Left ventricle myocardium inferior (tissue), 1 donor: ENCODE measurements at regions not wholly inside any gene's neighbourhood (a gene's known extent, or its start where the extent isn't known, plus 50 kb on each side); places are given as distances from the start of the nearest gene placed in this dataset.
"Not testable (repeated sequence)": the region's sequence is repeated elsewhere in the genome, so short reads cannot be mapped to it uniquely, and the experiment has no call there.

Experiments
- DNase-seq: peaks from one replicate; pipeline ENCODE4 v3.0.0-alpha.2; 2020
- H3K27ac ChIP-seq: fragments of 200-600 bp; replicated peaks from 2 replicates; pipeline ENCODE4 v1.8.0; 2021
- H3K27me3 ChIP-seq: fragments of 200-600 bp; 2 replicates; pipeline ENCODE4 v1.8.0; 2021; ENCODE audit warnings: low read depth
- H3K36me3 ChIP-seq: fragments of 200-600 bp; 2 replicates; pipeline ENCODE4 v1.8.0; 2021
- H3K4me1 ChIP-seq: fragments of 200-600 bp; 2 replicates; pipeline ENCODE4 v1.8.0; 2021
- H3K4me3 ChIP-seq: fragments of 200-600 bp; 2 replicates; pipeline ENCODE4 v1.8.0; 2021; ENCODE audit warnings: mild to moderate bottlenecking, moderate library complexity
- H3K9me3 ChIP-seq: fragments of 200-600 bp; replicated peaks from 2 replicates; pipeline ENCODE4 v1.8.0; 2021
- CTCF ChIP-seq: fragments of 200-600 bp; IDR thresholded peaks from 2 replicates; pipeline ENCODE4 v1.8.0; 2021; ENCODE audit warnings: antibody characterized with exemption, mild to moderate bottlenecking, borderline replicate concordance
- intact Hi-C: fragments of 100-400 bp; cut with micrococcal nuclease; formaldehyde crosslinking; loops from one replicate; pipeline ENCODE4 v1.11.0; 2022
- donor health status: DM: no; HTN: yes; CAD: no; lungs with severe emphysema.

GRCh38 chr11:46207270-46207669 is 70.2 kb upstream of the CREB3L1 start:
- intact Hi-C loops: no loop called here

GRCh38 chr11:46204415-46204814 is 73.0 kb upstream of the CREB3L1 start:
- H3K27me3 ChIP-seq: peaks cover 66% of the 10 kb centered on the region
- DNase-seq: not testable (repeated sequence)

More at GRCh38 chr11:46207270-46207669, 70.2 kb upstream of the CREB3L1 start:
- DNase-seq: no peak
- H3K36me3 ChIP-seq: no peaks in the 10 kb centered on the region
- H3K27me3 ChIP-seq: peaks cover 57% of the 10 kb centered on the region
- no peak overlapping the region for H3K27ac ChIP-seq
- no peaks in the 10 kb centered on the region for H3K4me1 ChIP-seq
- no peak for TF ChIP-seq CTCF
- H3K4me3 ChIP-seq: no peak overlapping the region
- no peaks in the 10 kb centered on the region for H3K9me3 ChIP-seq

GRCh38 chr11:46203746-46204145 is 73.7 kb upstream of the CREB3L1 start:
- Histone ChIP-seq H3K4me3 (no peak overlapping the region), H3K4me1 (no peaks in the 10 kb centered on the region), H3K9me3 (no peaks in the 10 kb centered on the region), H3K27ac (no peak overlapping the region), H3K27me3 (peaks cover 61% of the 10 kb centered on the region), H3K36me3 (no peaks in the 10 kb centered on the region)
- no peak for DNase-seq
- no peak for TF ChIP-seq CTCF
- intact Hi-C loops: no loop called here

More at GRCh38 chr11:46204415-46204814, 73.0 kb upstream of the CREB3L1 start:
- H3K36me3 ChIP-seq, H3K4me3 ChIP-seq, H3K27ac ChIP-seq, H3K9me3 ChIP-seq, intact Hi-C loops, H3K4me1 ChIP-seq: not testable (repeated sequence)

- intact Hi-C loops: no loop called here
These were observed 74.6 kb upstream of the CREB3L1 start for GRCh38 chr11:46202696-46203391.

GRCh38 chr11:46202149-46202548 is 75.3 kb upstream of the CREB3L1 start:
- no peaks in the 10 kb centered on the region for H3K4me1 ChIP-seq
- peaks cover 57% of the 10 kb centered on the region for H3K27me3 ChIP-seq
- H3K27ac ChIP-seq: no peak overlapping the region
- H3K4me3 ChIP-seq: no peak overlapping the region
- no peaks in the 10 kb centered on the region for H3K9me3 ChIP-seq
- no peak for DNase-seq
- TF ChIP-seq CTCF: no peak
- intact Hi-C loops: no loop called here
- H3K36me3 ChIP-seq: no peaks in the 10 kb centered on the region

More at GRCh38 chr11:46202696-46203391, 74.6 kb upstream of the CREB3L1 start:
- Histone ChIP-seq H3K4me3 (no peak overlapping the region), H3K36me3 (no peaks in the 10 kb centered on the region), H3K4me1 (no peaks in the 10 kb centered on the region), H3K27ac (no peak overlapping the region), H3K9me3 (no peaks in the 10 kb centered on the region), H3K27me3 (peaks cover 57% of the 10 kb centered on the region)
- no peak for TF ChIP-seq CTCF
- no peak for DNase-seq

GRCh38 chr11:46200537-46201281 is 76.8 kb upstream of the CREB3L1 start:
- no peak overlapping the region for H3K27ac ChIP-seq
- no peaks in the 10 kb centered on the region for H3K9me3 ChIP-seq
- H3K27me3 ChIP-seq: peaks cover 56% of the 10 kb centered on the region
- no peak overlapping the region for H3K4me3 ChIP-seq
- no peaks in the 10 kb centered on the region for H3K4me1 ChIP-seq
- no peaks in the 10 kb centered on the region for H3K36me3 ChIP-seq
- no peak for DNase-seq
- TF ChIP-seq CTCF: no peak
- intact Hi-C loops: no loop called here
